Mesenchymal stem cell (in vitro differentiated cells and primary cell): ENCODE measurements at regions not wholly inside any gene's neighbourhood (a gene's known extent, or its start where the extent isn't known, plus 50 kb on each side); places are given as distances from the start of the nearest gene placed in this dataset.

Experiments
- DNase-seq: peaks from one replicate; pipeline ENCODE4 v3.0.0-alpha.2; 2013
- H2AFZ ChIP-seq: one replicate; pipeline ENCODE4 v1.6.1; 2013; ENCODE audit warnings: low read depth, mild to moderate bottlenecking, control low read depth, inconsistent platforms, low read length, moderate library complexity
- H2AK5ac ChIP-seq: 2 replicates; pipeline ENCODE4 v1.6.1; 2013; ENCODE audit warnings: low read length, moderate library complexity, mild to moderate bottlenecking, inconsistent platforms; ENCODE audit not compliant: severe bottlenecking
- H2BK120ac ChIP-seq: one replicate; pipeline ENCODE4 v1.6.1; 2013; ENCODE audit warnings: low read depth, mild to moderate bottlenecking, inconsistent platforms, low read length, moderate library complexity
- H2BK12ac ChIP-seq, 2 experiments: one replicate each; pipeline ENCODE4 v1.6.1; 2013; ENCODE audit warnings: inconsistent platforms in 2 of 2, low read length in 2 of 2, mild to moderate bottlenecking in 2 of 2, moderate library complexity in 2 of 2, control low read depth in 1 of 2
- H2BK15ac ChIP-seq: one replicate; pipeline ENCODE4 v1.6.1; 2013; ENCODE audit warnings: mild to moderate bottlenecking, low read depth, inconsistent platforms; ENCODE audit not compliant: poor library complexity, severe bottlenecking
- H2BK5ac ChIP-seq: 2 replicates; pipeline ENCODE4 v1.6.1; 2013; ENCODE audit warnings: low read depth, mild to moderate bottlenecking, low read length, control low read depth, inconsistent platforms; ENCODE audit not compliant: poor library complexity, severe bottlenecking
- H3K14ac ChIP-seq, 2 experiments: one replicate each; pipeline ENCODE4 v1.6.1; 2013; ENCODE audit warnings: inconsistent platforms in 2 of 2, low read length in 2 of 2, control low read depth in 1 of 2, mild to moderate bottlenecking in 1 of 2, moderate library complexity in 1 of 2
- H3K18ac ChIP-seq, 2 experiments: one replicate each; pipeline ENCODE4 v1.6.1; 2013; ENCODE audit warnings: inconsistent platforms in 2 of 2, low read length in 2 of 2, control low read depth in 1 of 2, low read depth in 1 of 2, mild to moderate bottlenecking in 1 of 2
- H3K23ac ChIP-seq, 2 experiments: one replicate each; pipeline ENCODE4 v1.6.1; 2013; ENCODE audit warnings: inconsistent platforms in 2 of 2, low read length in 2 of 2, mild to moderate bottlenecking in 2 of 2, moderate library complexity in 2 of 2, control low read depth in 1 of 2
- H3K27ac ChIP-seq: 2 replicates; pipeline ENCODE4 v1.5.1; 2013; ENCODE audit warnings: mild to moderate bottlenecking, moderate library complexity, low read length, control low read depth, inconsistent platforms; ENCODE audit not compliant: poor library complexity, severe bottlenecking
- H3K27me3 ChIP-seq, 2 experiments: 2 replicates each; pipeline versions ENCODE4 v1.6.1 to v1.7.0; 2013; ENCODE audit warnings: low read length in 2 of 2, mild to moderate bottlenecking in 2 of 2, moderate library complexity in 2 of 2, control low read depth in 1 of 2, inconsistent platforms in 1 of 2; ENCODE audit not compliant: control insufficient read depth in 1 of 2, insufficient read depth in 1 of 2
- H3K36me3 ChIP-seq, 2 experiments: 2 replicates each; pipeline versions ENCODE4 v1.6.1 to v1.7.0; 2013; ENCODE audit warnings: low read length in 2 of 2, control low read depth in 1 of 2, inconsistent platforms in 1 of 2, low read depth in 1 of 2, mild to moderate bottlenecking in 1 of 2; ENCODE audit not compliant: insufficient read depth in 2 of 2, control insufficient read depth in 1 of 2
- H3K4ac ChIP-seq, 2 experiments: one replicate each; pipeline ENCODE4 v1.6.1; 2013; ENCODE audit warnings: inconsistent platforms in 2 of 2, low read length in 2 of 2, mild to moderate bottlenecking in 2 of 2, moderate library complexity in 2 of 2, control low read depth in 1 of 2, low read depth in 1 of 2
- H3K4me1 ChIP-seq: 2 replicates; pipeline ENCODE4 v1.6.1; 2013; ENCODE audit warnings: low read depth, low read length, control low read depth; ENCODE audit not compliant: control insufficient read depth, insufficient read depth
- H3K4me2 ChIP-seq: 2 replicates; pipeline ENCODE4 v1.6.1; 2013; ENCODE audit warnings: low read length, mild to moderate bottlenecking, inconsistent platforms; ENCODE audit not compliant: poor library complexity, severe bottlenecking
- H3K4me3 ChIP-seq, 2 experiments: 2 replicates each; pipeline versions ENCODE4 v1.5.1 to v1.7.0; 2013; ENCODE audit warnings: low read length in 2 of 2, mild to moderate bottlenecking in 2 of 2, control low read depth in 1 of 2, low read depth in 1 of 2; ENCODE audit not compliant: insufficient read depth in 1 of 2
- H3K79me1 ChIP-seq: replicated peaks from 2 replicates; pipeline ENCODE4 v1.6.1; 2013; ENCODE audit warnings: mild to moderate bottlenecking, control low read depth, low read length, inconsistent platforms; ENCODE audit not compliant: poor library complexity, severe bottlenecking
- H3K9ac ChIP-seq: 2 replicates; pipeline ENCODE4 v1.7.0; 2013; ENCODE audit warnings: mild to moderate bottlenecking, low read length, moderate library complexity
- H3K9me3 ChIP-seq: 2 replicates; pipeline ENCODE4 v1.7.0; 2013; ENCODE audit warnings: mild to moderate bottlenecking, low read length; ENCODE audit not compliant: control insufficient read depth
- H4K8ac ChIP-seq: one replicate; pipeline ENCODE4 v1.6.1; 2013; ENCODE audit warnings: inconsistent platforms, mild to moderate bottlenecking, low read length, moderate library complexity
- H4K91ac ChIP-seq: one replicate; pipeline ENCODE4 v1.6.1; 2013; ENCODE audit warnings: mild to moderate bottlenecking, low read length, inconsistent platforms
- WGBS: methylation state at CpG from one replicate; pipeline ENCODE4 v1.1.7; 2013; ENCODE audit warnings: mixed read lengths; 5-methylcytosine and 5-hydroxymethylcytosine counted together

DNA sequence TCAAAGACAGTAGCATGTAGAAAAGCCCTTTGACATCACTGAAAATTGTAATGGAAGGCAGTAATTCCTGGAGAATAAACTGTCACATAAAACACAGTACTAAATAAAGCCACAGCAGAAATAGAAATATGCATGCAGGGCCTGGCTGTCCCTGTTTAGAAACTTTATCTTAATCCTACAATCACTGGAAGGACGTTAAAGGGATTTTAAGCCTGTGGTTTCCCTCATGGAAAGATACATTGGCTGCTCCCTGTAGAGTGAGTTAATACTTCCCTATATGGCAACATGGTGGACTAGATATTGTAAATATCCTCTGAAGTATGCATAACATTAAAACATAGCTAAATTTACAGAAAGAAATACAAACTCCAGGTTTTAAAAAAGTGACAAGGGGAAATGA is 1334.9 kb upstream of the CELF2 start:
- no peak overlapping the region for H2AK5ac ChIP-seq
- H3K79me1 ChIP-seq = no peaks in the 10 kb centered on the region
- H3K4me2 ChIP-seq = no peak overlapping the region
- H3K9me3 ChIP-seq = peaks cover 4% of the 10 kb centered on the region
- H3K23ac ChIP-seq = no peak overlapping the region
- no peak overlapping the region for H2AFZ ChIP-seq
- H2BK12ac ChIP-seq = no peak overlapping the region
- H4K91ac ChIP-seq = no peak overlapping the region
- H2BK120ac ChIP-seq = no peak overlapping the region
- no peak overlapping the region for H2BK15ac ChIP-seq
- H4K8ac ChIP-seq = no peak overlapping the region
- H3K36me3 ChIP-seq = no peaks in the 10 kb centered on the region
- H2BK5ac ChIP-seq = no peak overlapping the region
- no peak overlapping the region for H3K9ac ChIP-seq
- no CpG with 5 or more reads among the region's 1 CpG for WGBS
- no peak overlapping the region for H3K27ac ChIP-seq
- H3K4me1 ChIP-seq = no peaks in the 10 kb centered on the region
- H3K18ac ChIP-seq = no peak overlapping the region
- H3K27me3 ChIP-seq = no peaks in the 10 kb centered on the region
- DNase-seq = peak; percentile 1
- no peak overlapping the region for H3K4ac ChIP-seq
- no peak overlapping the region for H3K4me3 ChIP-seq
- H3K14ac ChIP-seq = no peak overlapping the region

DNA sequence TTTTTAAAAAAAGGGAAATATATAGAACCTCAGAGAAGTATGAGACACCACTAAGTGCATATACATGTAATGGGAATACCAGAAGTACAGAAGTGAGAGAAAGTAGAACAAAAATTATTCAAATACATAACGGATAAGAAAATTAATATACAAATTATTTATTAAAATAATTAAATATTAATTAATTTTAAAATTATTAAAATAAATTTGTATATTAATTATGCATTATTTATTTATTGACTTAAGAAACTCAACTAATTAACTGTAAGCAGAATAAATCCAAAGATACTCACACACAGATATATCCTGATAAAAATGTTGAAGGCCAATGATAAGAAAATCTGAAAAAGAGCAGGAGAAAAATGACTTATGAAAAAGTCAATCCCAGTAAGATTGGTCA is 1333.5 kb upstream of the CELF2 start:
- Histone ChIP-seq H2BK5ac (no peak overlapping the region), H3K4me3 (no peak overlapping the region), H3K14ac (no peak overlapping the region), H2AFZ (no peak overlapping the region), H2BK15ac (no peak overlapping the region), H3K79me1 (no peaks in the 10 kb centered on the region), H3K4me1 (no peaks in the 10 kb centered on the region), H2AK5ac (no peak overlapping the region), H3K36me3 (no peaks in the 10 kb centered on the region), H3K4ac (no peak overlapping the region), H3K27ac (no peak overlapping the region), H4K8ac (no peak overlapping the region), H3K9ac (no peak overlapping the region), H3K27me3 (no peaks in the 10 kb centered on the region), H2BK12ac (no peak overlapping the region), H3K9me3 (peaks cover 4% of the 10 kb centered on the region), H3K4me2 (no peak overlapping the region), H4K91ac (no peak overlapping the region), H3K23ac (no peak overlapping the region), H2BK120ac (no peak overlapping the region), H3K18ac (no peak overlapping the region)
- DNase-seq = no peak
- no CpG with 5 or more reads among the region's 1 CpG for WGBS

DNA sequence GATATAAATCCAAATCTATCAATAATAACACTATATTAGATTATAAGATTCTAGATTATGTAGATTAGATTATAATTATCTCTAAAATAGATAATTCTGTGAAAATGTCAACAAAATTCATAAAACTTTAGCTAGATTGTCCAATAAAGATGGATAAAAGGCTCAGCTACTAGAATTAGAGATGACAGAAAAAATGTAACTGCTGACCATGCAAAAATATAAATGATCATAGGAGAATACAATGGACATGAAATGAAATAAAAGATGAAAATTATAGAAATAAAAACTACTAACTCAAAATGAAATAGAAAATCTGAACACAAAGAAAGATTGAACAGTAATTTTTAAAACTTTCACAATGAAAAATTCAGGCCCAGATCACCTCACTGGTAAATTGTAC is 1332.1 kb upstream of the CELF2 start:
- H3K14ac ChIP-seq = no peak overlapping the region
- H3K23ac ChIP-seq = no peak overlapping the region
- H3K9ac ChIP-seq = no peak overlapping the region
- H2AFZ ChIP-seq = no peak overlapping the region
- no peak overlapping the region for H4K91ac ChIP-seq
- no peak overlapping the region for H3K4ac ChIP-seq
- H4K8ac ChIP-seq = no peak overlapping the region
- no peak overlapping the region for H3K4me3 ChIP-seq
- H2BK12ac ChIP-seq = no peak overlapping the region
- no peaks in the 10 kb centered on the region for H3K36me3 ChIP-seq
- H3K27me3 ChIP-seq = no peaks in the 10 kb centered on the region
- DNase-seq = no peak
- H3K79me1 ChIP-seq = no peaks in the 10 kb centered on the region
- H3K27ac ChIP-seq = no peak overlapping the region
- H2BK120ac ChIP-seq = no peak overlapping the region
- no peak overlapping the region for H2BK5ac ChIP-seq
- no peaks in the 10 kb centered on the region for H3K9me3 ChIP-seq
- H2BK15ac ChIP-seq = no peak overlapping the region
- H3K18ac ChIP-seq = no peak overlapping the region
- H3K4me1 ChIP-seq = no peaks in the 10 kb centered on the region
- H2AK5ac ChIP-seq = no peak overlapping the region
- no peak overlapping the region for H3K4me2 ChIP-seq

- Histone ChIP-seq H3K4ac (no peak overlapping the region), H2AK5ac (no peak overlapping the region), H3K9me3 (no peaks in the 10 kb centered on the region), H3K9ac (no peak overlapping the region), H3K4me3 (no peak overlapping the region), H2BK120ac (no peak overlapping the region), H2BK12ac (no peak overlapping the region), H3K27ac (no peak overlapping the region), H3K36me3 (no peaks in the 10 kb centered on the region), H4K8ac (no peak overlapping the region), H2BK15ac (no peak overlapping the region), H3K4me1 (no peaks in the 10 kb centered on the region), H3K79me1 (no peaks in the 10 kb centered on the region), H2BK5ac (no peak overlapping the region), H3K18ac (no peak overlapping the region), H3K27me3 (no peaks in the 10 kb centered on the region), H3K23ac (no peak overlapping the region), H2AFZ (no peak overlapping the region), H3K4me2 (no peak overlapping the region), H4K91ac (no peak overlapping the region), H3K14ac (no peak overlapping the region)
- no peak for DNase-seq
Measured at GRCh38 chr10:9688711-9689110, 1329.0 kb upstream of the CELF2 start.
